GM18498 (cell line): ENCODE measurements at regions not wholly inside any gene's neighbourhood (a gene's known extent, or its start where the extent isn't known, plus 50 kb on each side); places are given as distances from the start of the nearest gene placed in this dataset.

Source experiments
- ATAC-seq: cut with Tn5 transposase; IDR thresholded peaks from one replicate; pipeline ENCODE4 v1.9.1; 2021; ENCODE audit warnings: mild to moderate bottlenecking, moderate library complexity; ENCODE audit not compliant: unreplicated experiment

- ATAC-seq: no peak
Observed at GRCh38 chr2:64220894-64221617, 76.8 kb upstream of the PELI1 start.

DNA sequence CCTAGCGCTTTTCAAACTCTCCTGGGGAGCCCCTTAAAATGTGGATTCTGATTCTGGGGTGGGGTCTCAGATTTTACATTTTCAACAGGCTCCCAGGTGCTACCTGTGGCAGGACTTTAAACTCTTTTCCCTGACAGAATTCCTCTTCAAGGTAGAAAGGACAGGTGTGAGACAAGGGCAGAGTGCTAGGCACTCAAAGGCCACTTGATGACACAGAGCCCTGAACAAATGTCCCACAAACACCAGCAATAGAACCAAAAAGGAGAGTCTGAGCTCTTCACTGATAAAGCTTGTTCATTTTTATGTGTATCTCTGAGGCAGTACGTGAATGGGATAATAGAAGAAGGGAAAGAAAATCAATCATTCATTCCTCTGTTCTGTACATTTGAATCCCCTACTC lies 77.7 kb upstream of the PELI1 start:
- ATAC-seq: no peak

DNA sequence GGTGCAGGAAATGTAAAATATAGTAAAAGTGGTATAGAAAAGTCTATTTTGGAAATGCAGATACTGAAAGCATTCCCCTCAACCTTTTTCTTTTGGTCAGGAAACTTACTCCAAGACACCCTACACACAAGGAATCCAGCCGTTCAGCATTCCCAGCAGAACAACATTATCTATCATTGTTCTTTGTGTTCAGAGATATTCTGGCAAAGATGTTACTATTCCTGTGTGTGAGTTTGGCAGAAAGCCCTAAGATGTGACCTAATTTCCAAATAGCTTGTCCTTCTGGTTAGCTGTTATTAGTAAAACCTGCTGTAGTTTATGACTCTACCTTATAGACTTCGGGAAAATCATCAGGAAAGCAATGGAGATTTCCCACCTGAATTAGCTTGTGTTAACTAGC lies 78.1 kb upstream of the PELI1 start:
- ATAC-seq: no peak

DNA sequence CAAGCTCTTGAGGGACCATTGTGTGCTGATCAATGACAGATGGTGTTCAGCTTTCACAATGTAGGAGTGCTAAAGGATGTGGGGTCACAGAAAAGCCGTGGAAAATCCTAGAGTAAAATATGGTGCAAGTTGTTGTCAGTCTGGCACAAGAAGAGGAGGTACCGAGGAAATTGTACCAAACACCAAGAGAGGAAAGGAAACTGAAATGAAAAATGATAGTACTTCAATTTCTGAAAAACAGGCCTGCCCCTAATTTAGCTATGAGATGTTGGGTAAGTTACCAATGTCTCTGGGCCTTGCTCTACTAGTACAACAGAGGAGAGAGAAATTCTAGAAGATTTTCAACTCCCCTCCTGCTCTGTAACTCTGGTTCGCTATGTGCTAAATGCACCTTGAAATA lies 78.8 kb upstream of the PELI1 start:
- ATAC-seq: peak; percentile 79

GRCh38 chr2:64225491-64225890 lies 81.3 kb upstream of the PELI1 start:
- ATAC-seq: no peak

- no peak for ATAC-seq
Observed at GRCh38 chr2:64226611-64227010, 82.4 kb upstream of the PELI1 start.

DNA sequence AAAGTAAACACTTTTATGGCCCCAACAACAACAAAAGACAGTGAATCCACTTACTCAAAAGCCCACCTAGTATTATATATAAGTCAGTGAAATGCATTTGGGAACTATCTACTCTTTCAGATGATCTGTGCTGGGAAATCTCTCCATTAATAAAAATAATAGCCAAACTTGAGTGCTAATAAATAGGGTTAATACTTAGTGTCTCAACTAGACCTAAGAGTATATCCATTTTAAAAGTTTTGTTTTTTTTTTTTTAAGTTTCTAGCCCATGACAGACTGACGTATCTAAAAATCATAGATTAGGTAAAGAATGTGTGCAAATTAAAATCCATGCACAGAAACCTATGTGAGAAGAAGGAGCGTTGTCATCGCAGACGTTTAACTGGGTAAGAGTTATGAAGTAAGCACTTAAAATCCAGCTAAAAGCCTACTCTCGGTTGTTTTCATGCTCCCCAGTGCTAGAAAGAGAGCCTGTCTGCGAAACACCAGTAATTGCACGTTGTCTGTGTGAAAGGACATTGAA lies 83.4 kb upstream of the PELI1 start:
- ATAC-seq: no peak

DNA sequence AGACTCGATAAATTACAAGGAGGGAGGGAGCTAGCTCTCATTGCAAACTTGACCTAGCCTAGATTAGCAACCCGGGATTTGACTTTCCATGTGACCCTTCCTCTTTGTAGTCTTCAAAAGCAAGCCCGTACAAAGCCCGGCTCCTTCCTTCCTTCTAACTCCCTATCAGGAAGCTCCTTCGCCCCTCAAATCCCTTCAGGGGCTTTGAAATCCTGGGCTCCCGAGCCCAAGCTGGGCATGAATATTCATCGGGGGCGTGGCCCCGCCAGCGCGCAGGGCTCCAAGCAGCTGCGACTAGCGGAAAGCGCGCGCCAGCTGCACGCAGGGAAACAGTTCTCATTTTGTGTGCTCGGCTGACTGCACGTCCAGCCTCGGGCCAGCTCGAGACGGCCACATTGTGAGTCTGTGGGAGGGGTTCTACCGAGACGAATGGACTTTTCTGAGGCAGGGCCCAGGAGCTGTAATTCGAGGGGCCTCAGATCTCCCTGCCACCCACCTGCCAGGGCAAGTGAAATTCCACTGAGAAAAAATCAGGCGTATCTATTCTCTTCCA lies 84.0 kb upstream of the PELI1 start:
- peak; percentile 97 for ATAC-seq

DNA sequence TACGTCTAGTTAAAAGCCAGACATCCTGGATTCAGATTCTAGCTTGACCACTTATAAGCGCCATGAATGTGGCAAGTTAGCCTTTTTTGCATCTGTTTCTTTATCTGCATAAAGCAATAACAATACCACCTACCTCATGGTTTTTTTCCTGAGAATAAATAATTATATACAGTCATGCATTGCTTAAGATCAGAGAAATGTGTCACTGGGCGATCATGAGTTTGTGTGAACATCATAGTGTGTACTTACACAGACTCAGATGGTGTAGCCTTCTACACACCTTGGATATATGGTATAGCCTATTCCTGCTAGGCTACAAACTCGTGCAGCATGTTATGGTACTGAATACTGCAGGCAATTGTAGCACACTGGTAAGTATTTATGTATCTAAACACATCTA lies 84.7 kb upstream of the PELI1 start:
- no peak for ATAC-seq

GRCh38 chr2:64230540-64230939 lies 86.3 kb upstream of the PELI1 start:
- ATAC-seq: no peak

DNA sequence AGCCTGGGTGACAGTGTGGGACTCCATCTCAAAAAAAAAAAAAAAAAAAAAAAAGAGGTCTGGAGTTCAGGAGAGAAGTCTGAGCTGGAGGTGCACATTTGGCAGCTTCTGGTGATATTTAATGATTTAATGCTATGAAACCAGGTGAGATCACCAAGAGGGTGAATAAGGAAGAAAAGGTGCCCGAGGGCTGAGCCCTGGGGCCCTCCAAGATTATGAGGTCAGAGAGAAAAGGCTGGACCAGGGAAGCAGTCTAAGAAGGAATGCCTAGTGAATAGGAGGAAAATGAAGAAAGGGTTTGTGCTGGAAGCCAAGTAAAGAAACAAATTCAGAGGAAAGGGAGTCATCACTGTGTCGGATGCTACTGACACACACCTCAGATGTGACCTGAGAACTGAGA lies 88.0 kb upstream of the PELI1 start:
- ATAC-seq: no peak

GRCh38 chr2:64233376-64233922 lies 89.2 kb upstream of the PELI1 start:
- ATAC-seq: no peak

GRCh38 chr2:64234150-64234549 lies 89.9 kb upstream of the PELI1 start:
- ATAC-seq: no peak

GRCh38 chr2:64234785-64235184 lies 90.6 kb upstream of the PELI1 start:
- peak; percentile 59 for ATAC-seq

DNA sequence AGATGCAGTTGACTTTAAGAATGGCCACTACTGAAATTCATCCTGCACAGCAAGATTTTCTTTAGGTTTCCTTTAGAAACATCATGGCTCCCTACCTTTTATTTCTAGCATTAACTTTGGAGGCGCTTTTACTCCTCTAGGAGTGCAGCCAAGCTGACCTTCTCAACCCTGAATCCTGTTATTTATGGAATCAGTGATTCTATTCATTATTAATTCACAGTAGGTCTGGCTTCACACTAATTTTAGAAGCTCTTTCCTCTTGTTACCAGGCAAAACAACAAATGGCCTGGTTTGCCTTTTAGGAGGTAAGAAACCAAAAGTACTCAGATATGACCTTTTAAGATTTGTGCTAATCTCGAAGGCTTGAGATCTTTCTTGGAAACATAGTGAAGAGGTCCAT lies 93.0 kb upstream of the PELI1 start:
- ATAC-seq: no peak

DNA sequence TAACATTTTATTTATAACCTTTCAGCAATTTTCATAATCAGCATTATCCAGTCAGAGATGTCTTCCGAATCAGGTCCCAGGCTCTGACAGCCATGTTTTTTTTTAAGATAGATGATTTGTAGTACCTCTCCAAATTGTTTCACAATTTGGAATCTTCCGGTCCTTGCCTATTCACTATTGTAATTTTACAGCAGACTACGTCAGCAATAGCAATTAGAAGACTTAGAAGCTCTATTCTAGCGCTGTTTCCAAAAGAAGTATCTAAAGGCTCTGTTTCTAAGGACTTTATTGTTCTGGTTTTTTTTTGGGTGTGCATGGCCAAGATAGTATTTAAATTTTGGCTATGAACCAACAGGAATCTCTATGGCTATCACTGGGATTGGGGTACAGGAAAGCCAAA lies 94.6 kb upstream of the PELI1 start:
- ATAC-seq: no peak

GRCh38 chr2:64243081-64244036 lies 99.1 kb upstream of the PELI1 start:
- ATAC-seq: no peak

DNA sequence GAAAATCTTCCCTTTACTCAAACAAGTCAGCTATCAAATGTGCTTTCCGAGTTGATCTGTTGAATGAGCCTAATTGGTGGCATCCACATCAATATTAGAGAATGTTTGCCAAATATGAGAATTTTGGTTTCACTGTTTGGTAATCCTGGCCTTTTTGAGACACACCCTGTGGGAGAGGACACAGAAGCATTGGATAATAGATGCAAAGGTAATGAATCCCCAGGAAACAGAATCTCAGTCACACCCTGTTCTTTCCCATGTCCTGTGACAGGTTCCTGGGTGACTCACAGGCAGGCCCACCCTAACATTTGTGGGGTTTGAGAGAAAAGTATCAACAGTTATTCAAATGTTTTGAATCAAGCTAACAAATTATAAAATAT lies 99.8 kb upstream of the PELI1 start:
- ATAC-seq: no peak

- no peak for ATAC-seq
Observed at GRCh38 chr2:64245631-64246030, 101.4 kb upstream of the PELI1 start.

GRCh38 chr2:64246962-64247361 lies 102.7 kb upstream of the PELI1 start:
- no peak for ATAC-seq

DNA sequence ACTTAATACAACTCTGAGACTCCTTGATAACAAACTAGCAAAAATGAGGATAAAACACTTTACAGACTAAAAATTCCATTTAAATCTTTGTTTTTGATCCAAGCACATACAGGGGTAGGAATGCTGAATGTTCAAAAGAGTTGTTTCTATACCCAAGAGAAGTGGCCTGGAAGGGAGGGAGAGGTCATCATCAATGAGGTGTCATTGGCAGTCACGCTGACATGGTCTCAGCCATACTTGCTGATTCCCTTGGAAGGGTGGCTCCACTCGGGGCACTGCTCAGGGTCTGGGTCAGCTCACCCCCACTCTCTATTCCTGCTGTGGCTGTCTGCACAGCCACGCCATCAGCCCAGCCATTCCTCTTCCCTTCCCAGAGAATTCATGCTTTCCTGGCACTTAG lies 105.2 kb upstream of the PELI1 start:
- no peak for ATAC-seq
